ENCODE measurements at regions not wholly inside any gene's neighbourhood (a gene's known extent, or its start where the extent isn't known, plus 50 kb on each side); places are given as distances from the start of the nearest gene placed in this dataset.

DNA sequence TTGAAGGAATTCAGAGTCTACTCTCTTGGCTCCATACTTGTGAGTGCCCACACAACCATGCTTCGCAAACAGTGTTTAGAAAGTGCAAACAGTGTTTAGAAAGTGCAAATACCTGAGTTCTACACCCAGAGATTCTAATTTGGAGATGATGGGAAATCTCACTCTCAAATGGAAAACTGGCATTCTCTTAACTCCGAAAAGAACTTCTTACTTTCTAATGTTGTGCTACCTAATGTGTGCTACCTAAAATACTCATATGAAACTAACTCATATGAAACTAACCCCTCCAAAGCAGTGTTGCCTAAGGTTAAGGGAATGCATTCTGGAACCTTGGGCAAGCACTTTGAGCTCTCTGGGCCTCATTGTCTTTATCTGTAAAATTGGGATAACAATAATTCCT lies 55.5 kb upstream of the ZNF366 start:
- Histone ChIP-seq H4K20me1 (ENCODE audit: insufficient read depth, low read length) (no peaks in the 10 kb centered on the region), H3K9ac (ENCODE audit: low read depth, low read length) (no peak overlapping the region), H2AFZ (ENCODE audit: low read depth, low read length) (no peak overlapping the region), H3K4me1 (ENCODE audit: insufficient read depth, low read length) (no peaks in the 10 kb centered on the region), H3K79me2 (ENCODE audit: insufficient read depth, low read length) (no peaks in the 10 kb centered on the region), H3K27ac (ENCODE audit: low read length) (no peak overlapping the region), H3K36me3 (ENCODE audit: insufficient read depth, low read length) (no peaks in the 10 kb centered on the region), H3K27me3 (ENCODE audit: insufficient read depth, low read length, poor library complexity) (peaks cover 6% of the 10 kb centered on the region), H3K9me3 (ENCODE audit: insufficient read depth, low read length, severe bottlenecking) (no peaks in the 10 kb centered on the region), H3K4me2 (ENCODE audit: insufficient read depth, low read length) (no peak overlapping the region), H3K4me3 (ENCODE audit: low read depth in 1 of 2, low read length in 2 of 2) (no peak overlapping the region)
- TF ChIP-seq EZH2 (IDR thresholded peaks at IDR 0.05; ENCODE audit: borderline replicate concordance, low read depth, low read length, severe bottlenecking), result no peak
- DNase-seq (no peak), ATAC-seq (ENCODE audit: insufficient read depth, low read depth) (no peak)

DNA sequence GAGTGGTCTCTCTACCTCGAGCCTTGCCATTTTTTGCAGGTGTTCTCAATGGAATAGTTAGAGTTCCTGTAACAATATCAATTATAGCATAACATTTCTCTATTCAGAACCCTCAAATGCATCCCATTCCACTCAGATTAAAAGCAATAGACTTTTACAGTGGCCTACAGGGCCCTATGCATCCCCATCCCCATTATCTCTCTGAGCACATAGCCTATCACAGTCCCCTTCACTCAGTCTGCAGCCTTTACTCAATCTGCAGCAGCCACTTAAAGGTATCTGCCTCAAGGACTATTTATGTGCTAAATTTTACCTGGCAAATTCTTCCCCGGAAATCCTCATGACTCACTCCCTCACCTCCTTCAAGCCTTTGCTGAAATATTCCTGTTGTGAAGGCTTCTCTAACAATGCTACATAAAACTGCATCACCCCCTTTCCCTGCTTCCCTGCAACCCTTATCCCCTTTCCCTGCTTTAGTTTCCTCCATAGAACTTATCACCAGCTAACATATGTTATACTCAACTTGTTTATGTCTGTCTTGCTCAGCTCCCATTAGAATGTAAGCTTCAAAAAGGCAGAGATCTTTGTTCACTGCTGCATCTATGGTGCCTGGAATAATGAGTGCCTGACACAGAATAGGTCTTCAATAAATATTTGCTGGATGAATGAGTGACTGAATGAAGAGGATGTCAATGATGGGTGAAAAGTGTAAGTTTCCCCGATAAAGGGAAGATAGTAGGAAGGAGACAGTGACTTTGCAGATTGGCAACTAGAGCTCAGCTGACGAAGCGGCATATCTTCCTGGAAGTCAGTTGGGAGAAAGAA lies 54.1 kb upstream of the ZNF366 start:
- no peaks in the 10 kb centered on the region for H4K20me1 ChIP-seq (ENCODE audit: insufficient read depth, low read length)
- no peak overlapping the region for H2AFZ ChIP-seq (ENCODE audit: low read depth, low read length)
- peaks cover 6% of the 10 kb centered on the region for H3K27me3 ChIP-seq (ENCODE audit: insufficient read depth, low read length, poor library complexity)
- no peak overlapping the region for H3K9ac ChIP-seq (ENCODE audit: low read depth, low read length)
- TF ChIP-seq EZH2 (IDR thresholded peaks at IDR 0.05; ENCODE audit: borderline replicate concordance, low read depth, low read length, severe bottlenecking) (no peak), CTCF (IDR thresholded peaks at IDR 0.05; ENCODE audit: borderline replicate concordance, extremely low read depth, low read length, poor library complexity, severe bottlenecking) (no peak)
- no peak overlapping the region for H3K27ac ChIP-seq (ENCODE audit: low read length)
- H3K9me3 ChIP-seq (ENCODE audit: insufficient read depth, low read length, severe bottlenecking), result no peaks in the 10 kb centered on the region
- no peaks in the 10 kb centered on the region for H3K79me2 ChIP-seq (ENCODE audit: insufficient read depth, low read length)
- no peaks in the 10 kb centered on the region for H3K4me1 ChIP-seq (ENCODE audit: insufficient read depth, low read length)
- H3K4me2 ChIP-seq (ENCODE audit: insufficient read depth, low read length), result no peak overlapping the region
- DNase-seq (no peak), ATAC-seq (ENCODE audit: insufficient read depth, low read depth) (no peak)
- H3K36me3 ChIP-seq (ENCODE audit: insufficient read depth, low read length), result no peaks in the 10 kb centered on the region
- no peak overlapping the region for H3K4me3 ChIP-seq (ENCODE audit: low read depth in 1 of 2, low read length in 2 of 2)

DNA sequence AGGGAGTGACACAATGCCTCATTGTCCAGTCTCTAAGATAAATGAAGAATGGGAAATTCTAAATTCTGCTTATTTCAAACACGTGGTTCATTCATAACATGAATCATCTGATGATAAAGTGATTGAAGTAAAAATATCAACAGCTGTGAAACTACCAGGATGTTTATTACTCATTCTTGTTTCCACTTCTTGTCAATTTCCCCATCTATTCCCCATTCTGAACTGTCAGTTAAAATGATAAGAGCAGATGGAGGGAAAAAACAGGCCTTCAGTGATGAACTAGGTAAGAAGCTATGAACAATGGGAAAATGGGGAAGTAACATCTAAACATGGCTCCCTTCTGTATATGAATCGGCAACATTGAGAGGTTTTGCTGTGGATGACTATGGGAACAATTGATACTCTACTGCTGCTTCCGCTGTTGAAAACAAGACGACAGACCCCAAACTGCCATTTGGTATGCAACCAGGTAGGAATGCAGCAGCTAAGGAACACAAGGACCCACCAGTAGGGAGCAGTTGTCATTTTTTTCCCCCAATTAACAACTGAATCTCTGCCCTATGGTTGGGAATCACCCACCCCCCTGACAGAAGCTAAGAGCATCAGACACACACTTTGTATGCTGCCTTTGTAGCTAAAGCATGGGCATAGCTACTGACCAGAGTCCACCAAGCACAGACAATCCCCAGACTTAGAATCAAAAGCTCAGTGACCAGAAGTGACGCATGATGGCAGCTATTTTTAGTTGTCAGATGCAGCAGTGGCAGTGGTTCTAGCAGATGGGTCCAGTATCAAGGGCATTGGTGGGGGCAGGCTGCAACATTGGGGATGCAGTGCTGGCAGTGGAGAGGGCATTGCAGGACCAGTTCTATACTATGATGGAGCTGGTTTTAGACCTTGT lies 52.9 kb upstream of the ZNF366 start:
- Histone ChIP-seq H3K36me3 (ENCODE audit: insufficient read depth, low read length) (no peaks in the 10 kb centered on the region), H3K27ac (ENCODE audit: low read length) (no peak overlapping the region), H3K4me3 (ENCODE audit: low read depth in 1 of 2, low read length in 2 of 2) (no peak overlapping the region), H3K9ac (ENCODE audit: low read depth, low read length) (no peak overlapping the region), H4K20me1 (ENCODE audit: insufficient read depth, low read length) (no peaks in the 10 kb centered on the region), H2AFZ (ENCODE audit: low read depth, low read length) (no peak overlapping the region), H3K4me1 (ENCODE audit: insufficient read depth, low read length) (no peaks in the 10 kb centered on the region), H3K4me2 (ENCODE audit: insufficient read depth, low read length) (no peak overlapping the region), H3K79me2 (ENCODE audit: insufficient read depth, low read length) (no peaks in the 10 kb centered on the region), H3K9me3 (ENCODE audit: insufficient read depth, low read length, severe bottlenecking) (no peaks in the 10 kb centered on the region), H3K27me3 (ENCODE audit: insufficient read depth, low read length, poor library complexity) (peaks cover 6% of the 10 kb centered on the region)
- TF ChIP-seq CTCF (IDR thresholded peaks at IDR 0.05; ENCODE audit: borderline replicate concordance, extremely low read depth, low read length, poor library complexity, severe bottlenecking) (no peak), EZH2 (IDR thresholded peaks at IDR 0.05; ENCODE audit: borderline replicate concordance, low read depth, low read length, severe bottlenecking) (no peak)
- no peak for DNase-seq
- no peak for ATAC-seq (ENCODE audit: insufficient read depth, low read depth)

- Histone ChIP-seq H4K20me1 (ENCODE audit: insufficient read depth, low read length) (no peaks in the 10 kb centered on the region), H3K4me1 (ENCODE audit: insufficient read depth, low read length) (no peaks in the 10 kb centered on the region), H3K79me2 (ENCODE audit: insufficient read depth, low read length) (no peaks in the 10 kb centered on the region), H3K27me3 (ENCODE audit: insufficient read depth, low read length, poor library complexity) (peaks cover 8% of the 10 kb centered on the region), H3K36me3 (ENCODE audit: insufficient read depth, low read length) (no peaks in the 10 kb centered on the region), H3K9ac (ENCODE audit: low read depth, low read length) (no peak overlapping the region), H2AFZ (ENCODE audit: low read depth, low read length) (no peak overlapping the region), H3K4me2 (ENCODE audit: insufficient read depth, low read length) (no peak overlapping the region), H3K4me3 (ENCODE audit: low read depth in 1 of 2, low read length in 2 of 2) (no peak overlapping the region), H3K27ac (ENCODE audit: low read length) (no peak overlapping the region), H3K9me3 (ENCODE audit: insufficient read depth, low read length, severe bottlenecking) (no peaks in the 10 kb centered on the region)
- DNase-seq, result no peak
- TF ChIP-seq EZH2 (IDR thresholded peaks at IDR 0.05; ENCODE audit: borderline replicate concordance, low read depth, low read length, severe bottlenecking) (no peak), CTCF (IDR thresholded peaks at IDR 0.05; ENCODE audit: borderline replicate concordance, extremely low read depth, low read length, poor library complexity, severe bottlenecking) (no peak)
- no peak for ATAC-seq (ENCODE audit: insufficient read depth, low read depth)
These were observed 51.2 kb upstream of the ZNF366 start for GRCh38 chr5:72558383-72558782.
